ENCODE measurements at regions not wholly inside any gene's neighbourhood (a gene's known extent, or its start where the extent isn't known, plus 50 kb on each side); places are given as distances from the start of the nearest gene placed in this dataset.

DNA sequence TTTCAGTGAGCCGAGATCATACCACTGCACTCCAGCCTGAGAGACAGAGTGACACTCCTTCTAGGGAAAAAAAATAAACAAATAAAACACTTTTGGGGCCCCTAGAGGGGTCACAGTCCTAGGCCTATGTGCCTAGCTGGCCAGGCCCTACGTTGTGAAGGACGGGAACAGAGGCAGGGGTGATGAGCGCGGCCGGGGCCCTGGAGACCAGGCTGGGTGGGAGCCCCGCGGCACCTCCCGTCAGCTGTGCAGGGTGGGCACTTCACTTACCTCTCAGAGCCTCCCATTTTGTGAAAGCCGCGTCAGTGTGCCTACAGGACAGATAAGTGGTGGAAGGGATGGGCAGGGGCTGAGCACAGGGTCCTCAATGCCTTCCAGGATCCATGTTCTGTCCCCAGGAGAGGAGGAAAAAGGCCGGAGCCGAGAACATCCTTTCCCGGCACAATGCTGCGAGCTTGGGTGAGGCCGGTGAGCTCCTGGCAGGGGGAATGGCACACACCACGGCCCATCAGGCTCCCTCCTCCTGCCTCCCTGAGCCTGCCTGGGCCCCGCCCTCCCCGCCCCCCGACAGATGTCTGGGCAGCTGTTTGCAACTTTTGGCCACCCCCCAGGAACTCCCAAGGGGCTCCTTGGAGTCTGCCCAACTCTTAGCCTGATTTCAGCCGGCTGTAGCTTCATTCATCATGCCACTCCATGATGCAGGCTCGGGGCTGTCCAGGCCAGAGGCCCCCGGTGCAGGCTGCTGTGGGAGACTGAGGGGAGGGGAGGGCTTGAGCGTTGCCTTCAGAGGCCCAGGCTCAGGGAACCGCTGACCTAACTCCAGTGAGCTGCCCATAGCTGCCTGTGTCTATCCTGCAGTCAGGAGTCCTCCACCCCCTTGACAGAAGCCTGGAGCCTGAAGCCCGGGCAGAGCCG lies 196.5 kb downstream of the TFCP2L1 start:
- H3K9ac ChIP-seq (replicated peaks; ENCODE audit: extremely low read depth, insufficient read depth, low read length), result no peak overlapping the region
- no peak for TF ChIP-seq JUN (IDR thresholded peaks at IDR 0.05; ENCODE audit: borderline replicate concordance, insufficient read depth, insufficient read length, low read depth)
- no peak for TF ChIP-seq GATA2 (IDR thresholded peaks at IDR 0.05; ENCODE audit: insufficient read depth, insufficient read length, low read depth, low read length)
- TF ChIP-seq MYC (IDR thresholded peaks at IDR 0.05; ENCODE audit: low read depth, low read length), result no peak
- TF ChIP-seq, protein P1, sequence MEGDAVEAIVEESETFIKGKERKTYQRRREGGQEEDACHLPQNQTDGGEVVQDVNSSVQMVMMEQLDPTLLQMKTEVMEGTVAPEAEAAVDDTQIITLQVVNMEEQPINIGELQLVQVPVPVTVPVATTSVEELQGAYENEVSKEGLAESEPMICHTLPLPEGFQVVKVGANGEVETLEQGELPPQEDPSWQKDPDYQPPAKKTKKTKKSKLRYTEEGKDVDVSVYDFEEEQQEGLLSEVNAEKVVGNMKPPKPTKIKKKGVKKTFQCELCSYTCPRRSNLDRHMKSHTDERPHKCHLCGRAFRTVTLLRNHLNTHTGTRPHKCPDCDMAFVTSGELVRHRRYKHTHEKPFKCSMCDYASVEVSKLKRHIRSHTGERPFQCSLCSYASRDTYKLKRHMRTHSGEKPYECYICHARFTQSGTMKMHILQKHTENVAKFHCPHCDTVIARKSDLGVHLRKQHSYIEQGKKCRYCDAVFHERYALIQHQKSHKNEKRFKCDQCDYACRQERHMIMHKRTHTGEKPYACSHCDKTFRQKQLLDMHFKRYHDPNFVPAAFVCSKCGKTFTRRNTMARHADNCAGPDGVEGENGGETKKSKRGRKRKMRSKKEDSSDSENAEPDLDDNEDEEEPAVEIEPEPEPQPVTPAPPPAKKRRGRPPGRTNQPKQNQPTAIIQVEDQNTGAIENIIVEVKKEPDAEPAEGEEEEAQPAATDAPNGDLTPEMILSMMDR (IDR thresholded peaks at IDR 0.05; ENCODE audit: extremely low read depth in 1 of 2, insufficient read depth in 1 of 2, low read depth in 1 of 2, low read length in 2 of 2), result no peak
- no peak for TF ChIP-seq POLR2AphosphoS5 (IDR thresholded peaks at IDR 0.05; ENCODE audit: insufficient read depth, low read depth, low read length)
- no peak for TF ChIP-seq POLR2A (IDR thresholded peaks at IDR 0.05; ENCODE audit: low read depth, low read length)
- no peak for TF ChIP-seq FOS (IDR thresholded peaks at IDR 0.05; ENCODE audit: borderline replicate concordance, insufficient read depth, low read length)
- TF ChIP-seq, protein P2, sequence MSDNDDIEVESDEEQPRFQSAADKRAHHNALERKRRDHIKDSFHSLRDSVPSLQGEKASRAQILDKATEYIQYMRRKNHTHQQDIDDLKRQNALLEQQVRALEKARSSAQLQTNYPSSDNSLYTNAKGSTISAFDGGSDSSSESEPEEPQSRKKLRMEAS (IDR thresholded peaks at IDR 0.05; ENCODE audit: insufficient read depth, insufficient read length), result no peak
- TF ChIP-seq EZH2 (IDR thresholded peaks at IDR 0.05; ENCODE audit: borderline replicate concordance, low read depth, low read length, severe bottlenecking), result no peak
- no peaks in the 10 kb centered on the region for H3K9me3 ChIP-seq (replicated peaks; ENCODE audit: control insufficient read depth, insufficient read depth, low read length)
- no peaks in the 10 kb centered on the region for H3K79me2 ChIP-seq (ENCODE audit: control insufficient read depth, insufficient read depth, low read length)
- no peak overlapping the region for H3K27ac ChIP-seq (ENCODE audit: insufficient read depth, low read depth, low read length)
- H2AFZ ChIP-seq (ENCODE audit: low read depth, low read length), result no peak overlapping the region
- intact Hi-C loops (cut with micrococcal nuclease) (no loop called here), dilution Hi-C loops (cut with MboI; ENCODE audit: extremely low pct_ligation_motif_present, low sequenced_read_pairs) (no loop called here)
- H4K20me1 ChIP-seq (replicated peaks; ENCODE audit: control insufficient read depth, extremely low read depth, insufficient read depth, low read length), result no peaks in the 10 kb centered on the region
- peaks cover 0 to 1% of the 10 kb centered on the region in 2 experiments for H3K27me3 ChIP-seq (ENCODE audit: control insufficient read depth in 2 of 2, insufficient read depth in 2 of 2, low read length in 2 of 2)
- DNase-seq (ENCODE audit: low read depth, low spot score) (no peak), FAIRE-seq (no peak)
- ChIA-PET CTCF (interaction anchor here (0.8 to 1.6 kb wide), 3 partner anchors 8 to 267 kb away, joined by 3 to 6 read pairs (median 3); no protein-coding TSS in a partner anchor), POLR2A (no interaction called here)
- no peak overlapping the region for H3K4me2 ChIP-seq (ENCODE audit: insufficient read depth, low read length)
- H3K36me3 ChIP-seq (ENCODE audit: control insufficient read depth in 2 of 2, extremely low read depth in 1 of 2, insufficient read depth in 2 of 2, low read length in 2 of 2), result no peaks in the 10 kb centered on the region
- no peaks in the 10 kb centered on the region for H3K4me1 ChIP-seq (ENCODE audit: control insufficient read depth, extremely low read depth, insufficient read depth, low read length)
- no TSS peak for BruUV-seq (replicated peaks)
- no peak overlapping the region for H3K4me3 ChIP-seq (replicated peaks in 1 of 3; ENCODE audit: insufficient read depth in 1 of 3, low read depth in 1 of 3, low read length in 3 of 3)
- H3K9me1 ChIP-seq (replicated peaks; ENCODE audit: control insufficient read depth, extremely low read depth, insufficient read depth, low read length), result no peaks in the 10 kb centered on the region
